HG03045 (cell line): ENCODE measurements at regions not wholly inside any gene's neighbourhood (a gene's known extent, or its start where the extent isn't known, plus 50 kb on each side); places are given as distances from the start of the nearest gene placed in this dataset.

Experiments used
- ATAC-seq: cut with Tn5 transposase; IDR thresholded peaks from one replicate; pipeline ENCODE4 v1.9.1; 2021; ENCODE audit warnings: mild to moderate bottlenecking, moderate library complexity; ENCODE audit not compliant: unreplicated experiment

DNA sequence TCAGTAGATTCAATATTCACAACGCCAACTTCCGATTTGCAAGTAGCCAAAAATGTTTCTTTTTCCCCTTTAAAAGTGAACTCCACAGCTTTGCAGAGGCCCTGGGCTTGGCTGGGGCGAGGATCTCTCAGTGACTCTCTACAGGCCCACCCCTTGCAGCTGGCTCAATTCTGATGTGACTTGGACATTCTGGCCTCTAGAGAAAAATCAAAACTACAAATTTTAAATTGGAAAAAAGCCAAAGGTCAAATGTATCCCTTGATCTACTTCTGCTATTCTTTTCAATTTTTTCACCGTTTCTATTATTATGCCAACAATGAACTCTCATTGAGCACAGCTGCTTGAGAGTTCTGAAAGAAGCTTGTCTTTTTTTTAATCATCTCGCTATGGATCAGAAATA is 245.9 kb upstream of the HS3ST5 start:
- ATAC-seq = no peak

DNA sequence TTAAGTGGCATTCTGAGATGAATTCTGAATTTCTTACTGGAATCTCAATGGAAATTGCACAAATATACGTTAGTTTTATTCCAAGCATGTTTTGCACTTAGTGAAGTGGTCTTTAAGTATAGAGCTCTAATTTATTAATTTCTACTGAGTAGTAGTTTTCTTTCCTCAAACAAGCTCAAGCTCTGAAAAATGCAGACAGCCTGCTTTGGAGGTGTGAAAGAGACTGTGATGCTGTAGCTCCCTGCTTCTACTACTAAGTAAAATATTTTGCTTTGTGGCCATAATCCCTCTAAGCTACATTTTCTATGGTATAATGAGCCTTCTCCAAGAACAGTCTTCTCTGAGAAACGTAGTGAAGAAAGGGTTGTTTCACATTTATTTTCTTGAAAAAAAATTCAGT is 243.5 kb upstream of the HS3ST5 start:
- ATAC-seq = no peak

DNA sequence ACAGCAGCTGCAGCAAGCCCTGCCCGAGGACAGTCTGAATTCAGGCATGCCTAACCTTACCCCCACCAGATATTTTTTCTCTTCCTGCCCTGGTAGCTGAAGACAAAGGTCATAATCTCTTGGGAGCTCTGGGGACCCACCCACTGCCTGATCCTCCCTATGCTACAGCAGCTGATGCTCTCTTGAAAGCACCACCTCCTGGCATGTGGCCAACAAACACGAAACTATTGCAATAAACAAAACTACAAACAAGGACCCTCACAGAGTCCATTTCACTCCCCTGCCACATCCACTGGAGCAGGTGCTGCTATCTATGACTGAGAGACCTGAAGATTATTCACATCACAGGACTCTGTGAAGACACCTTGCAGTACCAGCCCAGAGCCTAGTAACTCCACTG is 238.5 kb upstream of the HS3ST5 start:
- no peak for ATAC-seq

DNA sequence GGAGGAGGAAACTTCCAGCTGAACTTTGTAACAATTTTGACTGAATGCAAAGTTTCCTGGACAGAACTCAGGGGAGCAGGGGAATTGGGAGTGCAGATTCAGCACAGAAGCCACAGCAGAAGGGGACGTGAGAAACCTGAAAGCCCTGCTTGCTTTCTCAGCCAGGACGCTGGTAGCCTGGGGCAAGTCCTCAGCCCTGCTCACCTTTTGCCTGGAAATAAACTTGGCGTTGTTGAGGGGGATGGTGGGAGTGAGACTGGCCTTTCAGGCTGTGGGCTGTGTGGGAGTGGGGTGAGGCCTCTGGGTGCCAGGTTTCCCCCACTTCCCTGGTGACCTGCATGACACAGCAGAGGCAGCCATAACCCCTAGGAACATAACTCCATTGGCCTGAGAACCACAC is 238.1 kb upstream of the HS3ST5 start:
- no peak for ATAC-seq

DNA sequence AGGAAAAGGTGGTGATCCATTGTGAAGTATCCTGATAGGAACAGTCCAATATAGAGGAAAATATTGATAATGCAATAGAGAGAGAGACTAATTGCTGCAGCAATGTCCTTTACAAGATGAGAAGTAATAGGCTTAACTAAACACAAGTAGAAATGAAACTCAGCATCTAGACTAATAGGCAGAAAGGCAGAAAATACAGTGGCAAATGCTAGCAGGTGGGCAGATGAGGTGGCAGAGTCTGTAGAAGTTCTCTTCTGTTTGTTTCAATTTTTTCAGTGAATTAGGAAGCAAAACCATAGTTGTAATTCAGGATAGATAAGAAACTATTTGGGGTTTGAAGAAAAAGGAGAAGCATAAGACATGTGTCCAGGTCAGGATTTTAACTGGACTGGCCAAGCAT is 236.7 kb upstream of the HS3ST5 start:
- no peak for ATAC-seq

DNA sequence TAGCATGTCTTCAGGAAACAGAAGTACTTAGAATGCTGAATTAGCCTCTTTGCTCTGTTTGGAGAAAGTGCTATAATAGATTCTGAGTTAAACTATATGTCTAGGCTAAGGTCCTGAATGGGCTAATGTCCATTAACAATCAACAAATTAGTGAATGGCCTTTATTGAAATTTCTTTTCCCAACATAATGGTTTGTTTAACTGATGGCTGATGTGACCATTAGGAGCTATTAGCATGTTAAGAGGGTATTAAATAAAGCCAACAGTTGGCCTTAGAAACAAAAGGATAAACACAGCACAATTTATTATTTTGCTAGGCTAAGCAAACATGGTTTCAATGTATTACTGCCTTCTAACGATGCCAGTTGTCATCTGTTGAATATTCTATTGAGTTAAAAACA is 234.3 kb upstream of the HS3ST5 start:
- no peak for ATAC-seq

DNA sequence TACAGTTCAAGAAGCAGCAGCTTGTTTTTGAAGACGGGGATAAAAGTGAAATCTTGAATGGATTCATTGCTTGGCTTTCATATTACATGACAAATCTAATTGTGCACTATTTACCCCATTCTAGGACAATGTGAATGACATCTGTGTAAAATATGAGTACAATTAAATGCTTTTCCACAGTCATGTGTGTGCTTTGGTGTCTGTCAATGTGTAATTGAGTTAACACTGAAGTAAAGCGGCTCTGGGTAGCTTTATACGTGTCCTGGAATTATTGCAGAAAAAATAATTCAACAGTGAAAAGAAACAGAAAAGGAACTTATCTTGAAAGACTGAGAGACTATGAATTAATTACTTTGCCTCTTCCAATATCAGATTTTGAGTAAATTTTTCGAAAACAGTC is 233.5 kb upstream of the HS3ST5 start:
- no peak for ATAC-seq

DNA sequence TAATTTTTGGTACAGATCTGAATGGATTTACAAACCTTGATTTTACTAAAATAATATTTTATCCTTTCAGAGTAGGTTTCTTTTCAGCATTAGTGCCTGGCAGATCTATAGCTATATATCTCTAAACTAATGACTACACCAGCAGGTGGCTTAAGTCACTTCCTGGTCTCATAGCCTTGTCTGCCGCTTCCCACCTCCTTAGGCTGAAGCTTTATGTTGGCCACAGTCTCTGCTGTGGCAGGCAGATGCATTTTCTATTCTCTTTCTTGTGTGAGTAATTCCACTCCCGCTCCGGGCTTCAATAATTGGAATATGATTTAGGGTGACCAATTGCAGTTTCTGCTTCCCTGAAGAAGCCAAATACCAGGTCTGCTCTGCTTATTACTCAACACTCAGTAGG is 226.8 kb upstream of the HS3ST5 start:
- ATAC-seq = no peak

DNA sequence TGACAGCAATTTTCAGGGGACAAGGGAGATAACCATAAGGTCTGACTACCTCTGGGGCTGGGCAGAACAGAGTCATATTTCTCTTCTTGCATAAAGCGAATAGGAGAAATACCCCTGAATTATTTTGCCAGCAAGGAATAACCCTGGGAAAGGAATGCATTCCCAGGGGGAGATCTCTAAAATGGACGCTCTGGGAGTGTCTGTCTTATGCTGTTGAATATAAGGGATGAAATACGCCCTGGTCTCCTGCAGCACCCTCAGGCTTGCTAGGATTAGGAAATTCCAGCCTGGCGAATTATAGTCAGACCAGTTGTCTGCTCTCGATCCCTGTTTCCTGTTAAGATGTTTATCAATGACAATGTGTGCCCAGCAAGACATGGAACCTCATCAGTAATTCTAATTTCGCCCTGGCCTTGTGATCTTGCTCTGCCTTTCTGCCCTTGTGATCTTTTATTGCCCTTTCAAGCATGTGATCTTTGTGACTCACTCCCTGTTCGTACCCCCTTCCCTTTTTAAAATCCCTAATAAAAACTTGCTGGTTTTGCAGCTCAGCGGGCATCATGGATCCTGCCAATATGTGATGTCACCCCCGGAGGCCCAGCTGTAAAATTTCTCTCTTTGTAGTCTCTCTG is 221.6 kb upstream of the HS3ST5 start:
- ATAC-seq = no peak

DNA sequence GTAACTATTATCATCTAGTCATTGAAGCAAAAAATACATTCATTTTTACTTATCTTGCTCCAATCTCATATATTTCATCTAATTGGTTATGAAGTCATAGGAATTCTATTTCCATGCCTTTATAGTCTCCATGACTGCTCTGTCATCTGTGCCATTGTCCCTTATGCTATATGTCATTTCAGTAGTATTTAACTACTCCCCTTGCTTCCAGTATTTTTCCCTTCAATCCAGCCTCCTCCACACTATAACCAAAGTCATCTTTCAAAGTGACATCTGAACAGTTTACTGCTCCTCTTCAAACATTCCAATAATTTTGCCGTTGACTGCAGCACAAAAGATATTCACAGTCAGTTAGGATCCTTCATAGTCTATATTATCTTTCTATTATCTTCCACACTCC is 216.6 kb upstream of the HS3ST5 start:
- no peak for ATAC-seq

DNA sequence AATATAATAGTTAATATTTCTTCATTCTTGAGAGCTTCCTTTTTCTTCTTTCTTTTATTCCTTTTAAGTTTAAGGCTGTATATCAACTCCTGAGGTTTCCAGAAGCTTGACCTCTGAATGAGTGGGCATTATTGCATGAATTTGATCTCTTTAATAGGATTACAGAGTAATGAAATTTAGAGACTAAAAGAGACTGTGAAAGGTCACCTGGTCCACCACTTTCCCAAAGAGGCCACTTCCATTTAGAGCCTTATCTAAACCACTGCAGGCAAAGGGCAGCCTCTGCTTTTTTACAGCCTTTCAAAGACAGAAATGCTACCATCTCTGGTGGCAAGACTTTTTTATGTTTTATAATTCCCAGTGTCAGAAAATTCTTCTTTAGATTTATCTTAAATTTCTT is 215.3 kb upstream of the HS3ST5 start:
- ATAC-seq = no peak

DNA sequence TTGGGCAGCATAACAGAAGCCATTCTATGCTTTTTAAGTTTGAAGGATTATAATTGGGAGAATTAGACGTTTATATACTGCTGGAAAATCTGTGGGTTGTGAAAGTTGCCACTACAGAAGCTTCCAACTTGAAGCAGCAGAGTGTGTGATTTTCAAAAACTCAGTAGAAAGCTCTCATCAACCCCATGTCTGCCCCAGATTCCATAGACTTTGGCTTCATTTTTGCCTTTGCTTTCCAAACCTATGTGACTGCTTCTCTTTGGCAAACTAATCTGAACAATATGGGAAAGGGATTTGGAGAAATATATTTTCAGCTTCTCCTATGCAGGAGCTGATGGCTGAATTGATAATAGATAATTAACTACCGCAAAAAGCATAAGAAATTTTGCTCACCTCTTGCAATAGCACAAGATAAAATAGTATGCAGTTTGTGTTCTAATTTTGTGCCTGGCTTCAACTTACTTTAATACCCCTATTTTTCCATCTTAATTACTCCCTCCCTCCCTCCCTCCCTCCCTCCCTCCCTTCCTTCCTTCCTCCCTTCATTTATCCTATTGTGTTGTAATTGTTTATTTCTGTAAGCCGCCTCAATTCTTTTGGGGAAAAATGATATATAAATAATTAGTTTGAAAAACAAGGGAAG is 214.1 kb upstream of the HS3ST5 start:
- no peak for ATAC-seq

DNA sequence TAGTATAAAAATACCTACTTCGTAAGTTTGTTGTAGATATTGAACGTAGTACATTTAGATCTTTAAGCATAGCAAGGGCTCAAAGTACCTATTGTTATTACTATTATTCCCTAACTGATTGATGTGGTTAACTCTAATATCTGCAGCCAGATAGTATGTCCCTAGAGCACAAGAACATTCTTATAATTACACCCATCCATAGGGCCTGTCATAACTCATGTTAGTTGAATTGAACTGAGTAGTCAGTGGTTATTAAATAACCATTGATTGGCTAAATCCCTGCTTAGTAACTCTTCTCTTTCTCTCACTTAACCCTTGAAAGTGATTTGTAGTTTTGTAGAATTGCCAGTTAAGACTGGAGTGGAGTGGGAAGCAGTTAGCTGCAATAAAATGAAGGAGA is 207.5 kb upstream of the HS3ST5 start:
- no peak for ATAC-seq

DNA sequence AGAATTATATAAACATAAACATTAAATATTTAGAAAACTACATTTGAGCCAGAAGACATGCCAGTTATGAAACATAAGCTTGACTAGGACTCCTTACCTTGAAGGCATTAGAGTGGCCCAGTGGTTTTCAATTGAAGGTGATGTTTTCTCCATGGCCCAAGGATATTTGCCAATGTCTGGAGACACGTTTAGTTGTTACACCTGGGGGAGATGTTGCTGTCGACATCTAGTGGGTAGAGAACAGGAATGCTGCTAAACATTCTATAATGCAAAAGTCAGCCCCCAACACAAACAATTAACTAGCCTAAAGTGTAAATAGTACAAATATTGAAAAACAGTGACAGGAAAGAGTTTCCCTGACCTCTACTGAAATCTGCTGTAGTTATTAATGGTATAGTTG is 200.9 kb upstream of the HS3ST5 start:
- no peak for ATAC-seq

DNA sequence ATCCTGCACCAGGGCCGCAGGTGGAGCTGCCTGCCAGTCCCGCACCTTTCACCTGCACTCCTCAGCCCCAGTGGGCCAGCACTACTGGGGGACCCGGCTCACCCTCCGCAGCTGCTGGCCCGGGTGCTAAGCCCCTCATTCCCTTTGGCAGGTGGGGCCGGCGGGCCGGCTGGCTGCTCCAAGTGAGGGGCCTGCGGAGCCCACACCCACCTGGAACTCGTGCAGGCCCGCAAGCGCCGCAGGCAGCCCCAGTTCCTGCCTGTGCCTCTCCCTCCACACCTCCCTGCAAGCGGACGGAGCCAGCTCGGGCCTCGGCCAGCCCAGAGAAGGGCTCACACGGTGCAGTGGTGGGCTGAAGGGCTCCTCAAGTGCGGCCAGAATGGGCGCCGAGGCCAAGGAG is 199.0 kb upstream of the HS3ST5 start:
- no peak for ATAC-seq

DNA sequence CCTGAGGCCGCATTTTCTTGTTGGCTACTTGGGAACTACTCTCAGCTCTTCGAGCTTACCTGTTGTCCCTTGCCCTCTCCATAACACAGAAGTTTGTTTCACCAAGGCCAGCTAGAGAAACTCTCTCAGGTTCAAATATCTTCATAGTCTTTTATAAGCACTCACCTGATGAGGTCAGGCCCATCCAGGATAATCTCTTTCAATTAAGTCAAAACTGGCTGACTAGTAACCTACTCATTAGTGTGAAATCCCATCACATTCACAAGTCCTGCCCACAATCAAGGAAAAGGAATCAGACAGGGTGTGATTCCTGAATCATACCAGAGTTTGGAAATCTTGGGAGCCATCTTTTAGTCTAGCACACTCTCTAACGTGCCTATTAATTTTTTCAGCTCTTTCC is 195.2 kb upstream of the HS3ST5 start:
- ATAC-seq = no peak

DNA sequence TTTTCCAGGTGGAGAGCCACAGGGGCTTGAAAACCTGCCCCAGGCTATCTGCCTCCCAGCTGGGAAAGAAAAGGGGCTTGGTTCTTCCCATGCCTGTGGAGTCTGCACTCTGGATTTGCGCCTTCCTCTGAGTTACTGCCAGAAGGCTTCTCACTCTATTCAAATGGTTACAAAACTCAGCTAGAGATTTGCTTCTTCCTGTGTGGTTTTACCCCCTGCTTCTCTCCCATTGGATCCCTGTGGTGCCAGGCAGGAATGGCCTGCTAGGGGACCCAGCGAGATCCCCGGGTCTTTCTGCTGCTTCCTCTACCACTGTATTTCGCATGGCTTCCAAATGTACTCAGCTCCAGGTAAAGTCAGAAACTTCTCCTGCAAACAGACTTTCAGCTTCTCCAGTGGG is 192.0 kb upstream of the HS3ST5 start:
- no peak for ATAC-seq

DNA sequence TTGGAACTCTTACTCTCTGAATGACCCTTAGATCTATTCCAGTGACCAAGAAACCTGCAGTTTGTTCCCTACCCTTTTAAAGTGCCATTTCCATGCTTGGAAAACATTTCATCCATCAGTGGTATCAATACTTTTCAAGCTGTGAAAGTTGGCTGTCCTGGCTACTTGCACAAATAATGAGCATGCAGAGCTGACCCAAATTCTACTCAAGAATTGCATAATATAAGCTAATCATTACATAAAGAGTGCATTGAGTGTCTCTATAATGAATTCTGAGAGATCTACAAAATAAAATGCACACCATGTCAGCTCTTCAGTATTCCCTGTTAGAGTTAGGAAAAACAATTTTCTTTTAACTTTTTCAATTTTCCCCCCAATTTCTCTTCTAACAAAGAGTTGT is 181.3 kb upstream of the HS3ST5 start:
- ATAC-seq = no peak

DNA sequence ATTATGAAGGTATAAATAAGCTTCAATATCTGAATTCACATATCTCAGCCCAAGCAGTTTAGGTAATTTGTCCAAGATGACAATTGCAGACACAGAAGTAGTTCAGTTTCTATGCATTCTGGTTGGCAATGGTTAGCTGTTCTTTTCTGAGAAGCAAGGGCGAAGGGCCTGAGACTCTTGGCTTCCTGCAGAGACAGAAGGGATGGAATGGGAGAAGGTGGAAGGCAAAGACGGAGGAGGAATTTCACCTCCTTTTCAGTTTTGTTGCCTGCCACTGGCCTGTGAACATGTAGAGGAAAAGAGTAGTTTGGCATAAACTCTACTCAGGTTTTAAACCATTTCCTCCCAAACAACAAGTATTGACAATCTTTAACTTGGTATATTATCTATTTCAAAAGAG is 180.7 kb upstream of the HS3ST5 start:
- ATAC-seq = no peak

DNA sequence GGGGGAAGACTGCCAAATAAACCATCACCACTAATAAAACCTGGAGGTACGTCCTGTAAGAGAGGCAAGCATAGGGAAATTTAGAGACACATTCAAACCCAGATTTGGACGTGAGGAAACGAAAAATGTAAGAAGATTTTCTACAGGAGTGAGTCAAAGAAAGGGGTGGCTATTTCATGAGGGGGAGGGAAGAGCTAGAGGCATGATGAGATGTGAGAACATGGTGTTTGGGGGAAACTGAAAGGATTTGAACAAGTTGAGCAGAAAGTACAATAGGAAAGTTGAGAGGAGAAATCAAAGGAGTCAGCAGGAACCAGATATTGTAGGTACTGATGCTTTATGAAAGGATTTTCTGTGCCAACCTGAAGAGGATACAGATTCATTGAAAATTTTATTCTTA is 179.1 kb upstream of the HS3ST5 start:
- no peak for ATAC-seq

DNA sequence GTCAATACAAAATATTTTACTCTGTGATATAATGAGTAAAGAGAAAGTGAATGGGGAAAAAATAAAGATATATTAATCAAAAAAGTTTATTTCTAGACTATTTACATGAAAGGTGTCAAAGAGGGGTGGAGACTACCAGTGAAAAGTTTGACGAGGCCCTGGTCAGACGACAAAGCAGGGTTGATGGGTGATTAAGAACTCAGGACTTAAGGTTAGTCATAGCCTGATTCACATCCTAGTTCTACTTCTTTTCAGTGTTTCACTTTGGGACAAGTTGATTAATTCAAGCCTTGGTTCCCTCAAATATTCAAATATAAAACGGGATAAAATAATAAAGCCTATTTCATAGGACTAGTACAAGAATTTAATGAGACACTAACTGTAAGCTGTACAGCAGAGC is 178.2 kb upstream of the HS3ST5 start:
- no peak for ATAC-seq

DNA sequence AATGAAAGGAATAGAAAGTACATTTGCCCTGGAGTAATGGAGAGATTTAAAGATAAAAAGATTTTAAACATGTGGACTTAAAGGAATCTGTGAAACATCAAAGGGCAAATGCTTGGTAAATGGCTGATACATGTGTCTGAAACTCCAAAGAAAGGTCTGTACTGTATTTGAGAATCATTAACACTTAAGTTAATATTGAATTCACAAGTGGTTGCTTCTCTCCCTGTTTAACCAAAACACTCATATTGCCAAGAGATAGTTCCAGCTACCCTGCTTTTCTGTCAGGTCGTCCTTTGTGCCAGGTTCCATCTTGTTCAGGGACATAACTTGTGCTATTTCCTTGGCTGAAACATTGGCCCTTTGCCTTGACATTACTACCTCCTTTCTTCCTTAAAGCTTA is 171.3 kb upstream of the HS3ST5 start:
- no peak for ATAC-seq

DNA sequence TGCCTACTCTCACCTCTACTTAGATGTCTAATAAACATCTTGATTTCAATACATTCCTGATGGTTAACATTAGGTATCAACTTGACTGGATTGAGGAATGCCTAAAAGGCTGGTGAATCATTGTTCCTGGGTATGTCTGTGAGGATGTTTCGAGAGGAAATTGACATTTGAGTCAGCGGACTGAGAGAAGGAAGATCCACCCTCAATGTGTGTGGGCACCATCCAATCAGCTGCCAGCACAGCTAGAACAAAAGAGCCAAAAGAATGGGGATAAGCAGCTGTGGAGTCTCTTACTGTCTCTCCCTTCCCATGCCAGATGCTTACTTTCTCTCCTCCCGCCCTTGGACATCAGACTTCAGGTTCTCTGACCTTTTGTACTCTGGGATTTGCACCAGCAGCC is 128.6 kb upstream of the HS3ST5 start:
- ATAC-seq = no peak
